Adrenal gland (tissue), 9 donors: ENCODE measurements at regions not wholly inside any gene's neighbourhood (a gene's known extent, or its start where the extent isn't known, plus 50 kb on each side); places are given as distances from the start of the nearest gene placed in this dataset.
"Not testable (repeated sequence)": the region's sequence is repeated elsewhere in the genome, so short reads cannot be mapped to it uniquely, and the experiment has no call there.

Source experiments
- DNase-seq, 7 donors: peaks; one replicate each; pipeline ENCODE4 v3.0.0-alpha.2; 2019 to 2020
- H3K27ac ChIP-seq, 5 donors: fragments of 200-600 bp; sonication (generic) in 4 of 5; 1 replicate in 3 of 5; 2 replicates in 2 of 5; pipeline versions ENCODE4 v1.5.1 to v1.8.0; 2016 to 2020; ENCODE audit warnings: mild to moderate bottlenecking in 1 of 5
- H3K27me3 ChIP-seq: fragments of 200-600 bp; 2 replicates; pipeline ENCODE4 v1.8.0; 2021
- H3K36me3 ChIP-seq, 2 donors: fragments of 200-600 bp; replicated peaks in 1 of 2; 1 replicate in 1 of 2; 2 replicates in 1 of 2; pipeline versions ENCODE4 v1.5.1 to v1.8.0; 2018 to 2022
- H3K4me1 ChIP-seq, 2 donors: fragments of 200-600 bp; replicated peaks in 1 of 2; 1 replicate in 1 of 2; 2 replicates in 1 of 2; pipeline versions ENCODE4 v1.5.1 to v1.8.0; 2018 to 2021
- H3K4me3 ChIP-seq, 4 donors: fragments of 200-600 bp; sonication (generic) in 3 of 4; one replicate each; pipeline ENCODE4 v1.5.1; 2016 to 2018
- H3K9me3 ChIP-seq, 3 donors: fragments of 200-600 bp; sonication (generic) in 1 of 3; replicated peaks in 1 of 3; 1 replicate in 2 of 3; 2 replicates in 1 of 3; pipeline versions ENCODE4 v1.5.1 to v1.8.0; 2016 to 2021
- CTCF ChIP-seq, 6 experiments: fragments of 450-650 bp in 4 of 6; fragments of 200-600 bp in 2 of 6; sonication (generic) in 1 of 6; IDR thresholded peaks; 1 replicate in 5 of 6; 2 replicates in 1 of 6; pipeline versions ENCODE4 v1.5.1 to v1.8.0; 2016 to 2021; ENCODE audit warnings: antibody characterized with exemption in 6 of 6, mild to moderate bottlenecking in 2 of 6, moderate library complexity in 1 of 6
- POLR2A ChIP-seq, 2 donors: fragments of 450-650 bp; IDR thresholded peaks; one replicate each; pipeline ENCODE4 v1.6.1; 2017; ENCODE audit warnings: antibody characterized with exemption in 2 of 2, mild to moderate bottlenecking in 2 of 2, moderate library complexity in 1 of 2
- WGBS, 4 donors: extraction: QIAGEN DNeasy Blood & Tissue Kit in 2 of 4; methylation state at CpG; one replicate each; pipeline versions ENCODE4 v1.1.5 to v1.1.7; 2013 to 2017; 5-methylcytosine and 5-hydroxymethylcytosine counted together
- intact Hi-C, 2 donors: fragments of 100-400 bp; cut with DNase I; formaldehyde crosslinking; loops; one replicate each; pipeline versions ENCODE4 v1.14.1 to v1.15.0; 2022 to 2023
- donor health status: healthy with polysubstance abuse.
- donor health status: Bipolar disorder and iron deficiency.
- donor health status: DM: yes; HTN: yes; CAD: no.
- donor health status: DM: no; HTN: no; CAD: no.
- donor health status: DM: no; HTN: no; CAD: no.

GRCh38 chr6:121890307-121890910 lies 455.0 kb downstream of the GJA1 start:
- no peak for DNase-seq
- no peaks in the 10 kb centered on the region for H3K9me3 ChIP-seq
- 47 to 78% (median 61%) methylated on average over 2 of the region's 2 CpGs for WGBS, 4 donors
- no peak overlapping the region for H3K4me3 ChIP-seq
- no peaks in the 10 kb centered on the region for H3K27me3 ChIP-seq
- H3K4me1 ChIP-seq: no peaks in the 10 kb centered on the region
- no peak for TF ChIP-seq POLR2A (IDR thresholded peaks at IDR 0.05)
- no peak for TF ChIP-seq CTCF (IDR thresholded peaks at IDR 0.05)
- intact Hi-C loops: no loop called here
- H3K36me3 ChIP-seq: no peaks in the 10 kb centered on the region
- no peak overlapping the region for H3K27ac ChIP-seq

- WGBS, 4 donors: 72 to 78% (median 76%) methylated on average over 5 of the region's 5 CpGs
- H3K27me3 ChIP-seq, H3K9me3 ChIP-seq, H3K27ac ChIP-seq, intact Hi-C loops, H3K36me3 ChIP-seq, DNase-seq, H3K4me3 ChIP-seq, H3K4me1 ChIP-seq: not testable (repeated sequence)
These were observed 460.3 kb downstream of the GJA1 start for GRCh38 chr6:121895731-121896130.

- intact Hi-C loops: no loop called here
- WGBS, 4 donors: 70 to 88% (median 77%) methylated on average over 1 of the region's 1 CpG
These were observed 460.9 kb downstream of the GJA1 start for GRCh38 chr6:121896363-121896762.

GRCh38 chr6:121896771-121897170 lies 461.3 kb downstream of the GJA1 start:
- no peak for TF ChIP-seq POLR2A (IDR thresholded peaks at IDR 0.05)
- no peak for TF ChIP-seq CTCF (IDR thresholded peaks at IDR 0.05)
- DNase-seq: no peak
- Histone ChIP-seq H3K4me1 (no peaks in the 10 kb centered on the region), H3K9me3 (no peaks in the 10 kb centered on the region), H3K27ac (no peak overlapping the region), H3K4me3 (no peak overlapping the region), H3K27me3 (no peaks in the 10 kb centered on the region), H3K36me3 (no peaks in the 10 kb centered on the region)
- intact Hi-C loops: no loop called here
- WGBS, 4 donors: 88 to 97% (median 92%) methylated on average over 3 of the region's 3 CpGs

More at GRCh38 chr6:121896363-121896762, 460.9 kb downstream of the GJA1 start:
- no peaks in the 10 kb centered on the region for H3K27me3 ChIP-seq
- no peak for TF ChIP-seq CTCF (IDR thresholded peaks at IDR 0.05)
- no peak for TF ChIP-seq POLR2A (IDR thresholded peaks at IDR 0.05)
- H3K36me3 ChIP-seq: no peaks in the 10 kb centered on the region
- DNase-seq: no peak
- H3K27ac ChIP-seq: no peak overlapping the region
- H3K4me1 ChIP-seq: no peaks in the 10 kb centered on the region
- H3K4me3 ChIP-seq: no peak overlapping the region
- no peaks in the 10 kb centered on the region for H3K9me3 ChIP-seq

GRCh38 chr6:121897337-121897760 lies 461.9 kb downstream of the GJA1 start:
- WGBS, 4 donors: 92 to 96% (median 94%) methylated on average over 1 of the region's 1 CpG
- Histone ChIP-seq H3K27me3 (no peaks in the 10 kb centered on the region), H3K9me3 (no peaks in the 10 kb centered on the region), H3K36me3 (no peaks in the 10 kb centered on the region), H3K27ac (no peak overlapping the region), H3K4me1 (no peaks in the 10 kb centered on the region), H3K4me3 (no peak overlapping the region)
- DNase-seq: no peak
- intact Hi-C loops: no loop called here
- TF ChIP-seq POLR2A (IDR thresholded peaks at IDR 0.05): no peak
- no peak for TF ChIP-seq CTCF (IDR thresholded peaks at IDR 0.05)
